ENCODE measurements at regions not wholly inside any gene's neighbourhood (a gene's known extent, or its start where the extent isn't known, plus 50 kb on each side); places are given as distances from the start of the nearest gene placed in this dataset.

DNA sequence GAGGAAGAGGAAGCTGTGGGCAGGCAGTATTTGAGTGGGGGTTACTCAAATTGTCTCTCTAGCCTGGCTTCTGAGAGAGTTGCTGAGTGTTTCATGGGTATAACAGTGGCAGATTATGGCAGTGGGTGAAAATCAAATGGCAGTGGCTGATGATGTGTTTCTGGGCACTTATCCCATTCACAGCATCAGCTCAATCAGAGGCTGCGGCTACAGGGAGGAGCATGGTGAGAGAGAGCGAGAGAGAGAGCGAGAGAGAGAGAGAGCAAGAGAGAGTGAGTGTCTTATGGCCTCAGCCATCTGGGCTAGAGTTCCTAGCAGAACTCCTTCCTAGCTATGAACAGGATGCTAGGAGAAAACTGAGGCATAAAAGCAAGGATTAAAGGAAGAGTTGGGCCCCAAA, 178.9 kb downstream of the OLFM4 start:
- TF ChIP-seq POLR2AphosphoS5 (IDR thresholded peaks at IDR 0.05; ENCODE audit: insufficient read depth, low read depth, low read length) = no peak
- TF ChIP-seq FOS (IDR thresholded peaks at IDR 0.05; ENCODE audit: borderline replicate concordance, insufficient read depth, low read length) = no peak
- TF ChIP-seq, protein P1, sequence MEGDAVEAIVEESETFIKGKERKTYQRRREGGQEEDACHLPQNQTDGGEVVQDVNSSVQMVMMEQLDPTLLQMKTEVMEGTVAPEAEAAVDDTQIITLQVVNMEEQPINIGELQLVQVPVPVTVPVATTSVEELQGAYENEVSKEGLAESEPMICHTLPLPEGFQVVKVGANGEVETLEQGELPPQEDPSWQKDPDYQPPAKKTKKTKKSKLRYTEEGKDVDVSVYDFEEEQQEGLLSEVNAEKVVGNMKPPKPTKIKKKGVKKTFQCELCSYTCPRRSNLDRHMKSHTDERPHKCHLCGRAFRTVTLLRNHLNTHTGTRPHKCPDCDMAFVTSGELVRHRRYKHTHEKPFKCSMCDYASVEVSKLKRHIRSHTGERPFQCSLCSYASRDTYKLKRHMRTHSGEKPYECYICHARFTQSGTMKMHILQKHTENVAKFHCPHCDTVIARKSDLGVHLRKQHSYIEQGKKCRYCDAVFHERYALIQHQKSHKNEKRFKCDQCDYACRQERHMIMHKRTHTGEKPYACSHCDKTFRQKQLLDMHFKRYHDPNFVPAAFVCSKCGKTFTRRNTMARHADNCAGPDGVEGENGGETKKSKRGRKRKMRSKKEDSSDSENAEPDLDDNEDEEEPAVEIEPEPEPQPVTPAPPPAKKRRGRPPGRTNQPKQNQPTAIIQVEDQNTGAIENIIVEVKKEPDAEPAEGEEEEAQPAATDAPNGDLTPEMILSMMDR (IDR thresholded peaks at IDR 0.05; ENCODE audit: extremely low read depth in 1 of 2, insufficient read depth in 1 of 2, low read depth in 1 of 2, low read length in 2 of 2) = no peak
- no peak for TF ChIP-seq EZH2 (IDR thresholded peaks at IDR 0.05; ENCODE audit: borderline replicate concordance, low read depth, low read length, severe bottlenecking)
